Upper lobe of right lung (tissue), 1 donor: ENCODE measurements at regions not wholly inside any gene's neighbourhood (a gene's known extent, or its start where the extent isn't known, plus 50 kb on each side); places are given as distances from the start of the nearest gene placed in this dataset.

Source experiments
- ATAC-seq: fragments of 200-7000 bp; cut with Tn5 transposase; one replicate; pipeline ENCODE4 v1.9.1; 2020; ENCODE audit warnings: mild to moderate bottlenecking, moderate library complexity
- DNase-seq: peaks from one replicate; pipeline ENCODE4 v3.0.0-alpha.2; 2020
- H3K27ac ChIP-seq: fragments of 200-600 bp; one replicate; pipeline ENCODE4 v1.8.0; 2022
- H3K27me3 ChIP-seq: fragments of 200-600 bp; one replicate; pipeline ENCODE4 v1.8.0; 2022; ENCODE audit warnings: mild to moderate bottlenecking
- H3K36me3 ChIP-seq: fragments of 200-600 bp; one replicate; pipeline ENCODE4 v1.8.0; 2022
- H3K4me1 ChIP-seq: fragments of 200-600 bp; one replicate; pipeline ENCODE4 v1.8.0; 2022
- H3K4me3 ChIP-seq: fragments of 200-600 bp; one replicate; pipeline ENCODE4 v1.8.0; 2022; ENCODE audit warnings: mild to moderate bottlenecking
- H3K9me3 ChIP-seq: fragments of 200-600 bp; one replicate; pipeline ENCODE4 v1.8.0; 2022
- CTCF ChIP-seq: fragments of 200-600 bp; IDR thresholded peaks from one replicate; pipeline ENCODE4 v1.8.0; 2022; ENCODE audit warnings: antibody characterized with exemption
- intact Hi-C: fragments of 100-400 bp; cut with DNase I; formaldehyde crosslinking; loops from one replicate; pipeline ENCODE4 v1.11.0; 2022
- donor health status: DM: no; HTN: yes; CAD: no; lungs with severe emphysema.

GRCh38 chr3:144770281-144770680, 798.7 kb downstream of the DIPK2A start:
- intact Hi-C loops = no loop called here
- Histone ChIP-seq H3K4me1 (no peaks in the 10 kb centered on the region), H3K27me3 (no peaks in the 10 kb centered on the region), H3K27ac (no peak overlapping the region), H3K36me3 (no peaks in the 10 kb centered on the region), H3K4me3 (no peak overlapping the region), H3K9me3 (no peaks in the 10 kb centered on the region)
- no peak for ATAC-seq
- no peak for TF ChIP-seq CTCF
- no peak for DNase-seq

GRCh38 chr3:144770915-144771351, 799.3 kb downstream of the DIPK2A start:
- no peak overlapping the region for H3K4me3 ChIP-seq
- DNase-seq = no peak
- peak; percentile 47 for TF ChIP-seq CTCF
- H3K9me3 ChIP-seq = no peaks in the 10 kb centered on the region
- H3K27ac ChIP-seq = no peak overlapping the region
- H3K27me3 ChIP-seq = no peaks in the 10 kb centered on the region
- ATAC-seq = peak; percentile 69
- no peaks in the 10 kb centered on the region for H3K4me1 ChIP-seq
- intact Hi-C loops = no loop called here
- H3K36me3 ChIP-seq = no peaks in the 10 kb centered on the region

DNA sequence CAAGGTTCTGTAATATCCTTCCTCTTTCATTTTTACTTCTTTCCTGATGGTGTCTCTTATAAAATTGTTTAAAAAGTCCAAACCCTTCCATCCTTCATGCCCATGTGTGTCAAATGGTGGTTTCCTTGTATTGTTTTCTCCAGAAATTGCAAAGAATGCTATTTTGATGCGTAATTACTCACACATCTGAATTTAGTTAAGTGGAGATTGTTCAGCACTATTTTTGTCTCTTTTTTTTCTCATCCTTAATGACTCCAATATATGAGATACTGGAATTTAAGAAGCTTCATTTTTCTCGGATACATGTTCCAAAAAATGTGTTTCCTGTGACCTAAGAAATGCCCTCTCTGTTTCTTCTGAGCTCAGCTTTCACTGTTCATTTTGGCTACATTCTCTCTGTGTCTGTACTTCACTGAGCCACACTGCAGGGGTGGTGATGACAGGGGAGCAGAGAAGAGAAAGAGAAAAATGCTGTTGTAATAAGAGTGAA, 799.8 kb downstream of the DIPK2A start:
- intact Hi-C loops = no loop called here
- H3K27ac ChIP-seq = no peak overlapping the region
- no peak for ATAC-seq
- no peak for TF ChIP-seq CTCF
- H3K4me1 ChIP-seq = no peaks in the 10 kb centered on the region
- no peaks in the 10 kb centered on the region for H3K36me3 ChIP-seq
- no peak for DNase-seq
- H3K27me3 ChIP-seq = no peaks in the 10 kb centered on the region
- no peak overlapping the region for H3K4me3 ChIP-seq
- H3K9me3 ChIP-seq = no peaks in the 10 kb centered on the region

- no peaks in the 10 kb centered on the region for H3K36me3 ChIP-seq
- H3K27me3 ChIP-seq = no peaks in the 10 kb centered on the region
- no peak for TF ChIP-seq CTCF
- no peak for DNase-seq
- no peak overlapping the region for H3K4me3 ChIP-seq
- no peaks in the 10 kb centered on the region for H3K9me3 ChIP-seq
- H3K4me1 ChIP-seq = no peaks in the 10 kb centered on the region
- H3K27ac ChIP-seq = no peak overlapping the region
- ATAC-seq = no peak
- intact Hi-C loops = no loop called here
Observed at GRCh38 chr3:144772372-144772771, 800.7 kb downstream of the DIPK2A start.

GRCh38 chr3:144773350-144773749, 801.7 kb downstream of the DIPK2A start:
- intact Hi-C loops = no loop called here
- H3K27ac ChIP-seq = no peak overlapping the region
- no peak overlapping the region for H3K4me3 ChIP-seq
- no peaks in the 10 kb centered on the region for H3K9me3 ChIP-seq
- ATAC-seq (no peak), DNase-seq (no peak)
- no peaks in the 10 kb centered on the region for H3K27me3 ChIP-seq
- TF ChIP-seq CTCF = no peak
- no peaks in the 10 kb centered on the region for H3K36me3 ChIP-seq
- H3K4me1 ChIP-seq = no peaks in the 10 kb centered on the region

DNA sequence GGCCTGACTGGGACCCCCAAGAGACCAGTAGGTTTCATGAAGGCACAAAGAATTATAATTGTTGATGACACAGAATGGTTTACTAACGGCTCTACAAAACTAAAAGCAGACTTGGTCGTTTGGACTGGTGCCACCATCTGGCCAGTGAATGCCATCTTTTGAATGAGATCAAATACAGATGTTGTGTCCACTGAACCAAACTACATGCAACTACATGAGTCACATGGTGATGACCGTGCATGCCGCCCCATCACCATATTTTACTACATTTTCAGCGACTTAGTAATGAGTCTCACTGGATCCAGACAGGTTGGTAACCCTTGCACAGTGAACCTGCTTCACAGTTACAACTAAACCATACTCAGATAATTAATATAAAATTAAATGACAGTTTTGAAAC, 803.3 kb downstream of the DIPK2A start:
- ATAC-seq (no peak), DNase-seq (no peak)
- H3K27ac ChIP-seq = no peak overlapping the region
- H3K27me3 ChIP-seq = no peaks in the 10 kb centered on the region
- H3K4me1 ChIP-seq = no peaks in the 10 kb centered on the region
- H3K9me3 ChIP-seq = no peaks in the 10 kb centered on the region
- intact Hi-C loops = no loop called here
- no peaks in the 10 kb centered on the region for H3K36me3 ChIP-seq
- no peak for TF ChIP-seq CTCF
- no peak overlapping the region for H3K4me3 ChIP-seq
